ENCODE measurements at regions not wholly inside any gene's neighbourhood (a gene's known extent, or its start where the extent isn't known, plus 50 kb on each side); places are given as distances from the start of the nearest gene placed in this dataset.

- TF ChIP-seq POLR2AphosphoS5 (IDR thresholded peaks at IDR 0.05) (no peak), CTCF (IDR thresholded peaks at IDR 0.05) (no peak), POLR2A (IDR thresholded peaks at IDR 0.05) (no peak)
- H3K27ac ChIP-seq = no peak overlapping the region
- intact Hi-C loops (cut with DNase I) = no loop called here
- no peak for DNase-seq (ENCODE audit: low spot score)
- no peak overlapping the region for H3K4me3 ChIP-seq
- no peaks in the 10 kb centered on the region for H3K27me3 ChIP-seq (replicated peaks; ENCODE audit: insufficient read depth)
- H3K4me1 ChIP-seq (replicated peaks) = no peaks in the 10 kb centered on the region
- no peaks in the 10 kb centered on the region for H3K9me3 ChIP-seq
- H3K36me3 ChIP-seq = no peaks in the 10 kb centered on the region
- 47% methylated on average over 1 of the region's 1 CpG for WGBS
Measured at GRCh38 chr3:109939817-109940216, 602.5 kb upstream of the DPPA4 start.

GRCh38 chr3:109943181-109943580, 605.8 kb upstream of the DPPA4 start:
- no peak overlapping the region for H3K27ac ChIP-seq
- H3K27me3 ChIP-seq (replicated peaks; ENCODE audit: insufficient read depth) = no peaks in the 10 kb centered on the region
- TF ChIP-seq CTCF (IDR thresholded peaks at IDR 0.05) = no peak
- no peak for TF ChIP-seq POLR2A (IDR thresholded peaks at IDR 0.05)
- TF ChIP-seq POLR2AphosphoS5 (IDR thresholded peaks at IDR 0.05) = no peak
- intact Hi-C loops (cut with DNase I) = no loop called here
- no peak for DNase-seq (ENCODE audit: low spot score)
- no peaks in the 10 kb centered on the region for H3K4me1 ChIP-seq (replicated peaks)
- no peaks in the 10 kb centered on the region for H3K9me3 ChIP-seq
- WGBS = 84% methylated on average over 3 of the region's 3 CpGs
- H3K4me3 ChIP-seq = no peak overlapping the region
- H3K36me3 ChIP-seq = no peaks in the 10 kb centered on the region

- DNase-seq (ENCODE audit: low spot score) = no peak
- H3K27me3 ChIP-seq (replicated peaks; ENCODE audit: insufficient read depth) = no peaks in the 10 kb centered on the region
- no peaks in the 10 kb centered on the region for H3K9me3 ChIP-seq
- H3K27ac ChIP-seq = no peak overlapping the region
- TF ChIP-seq CTCF (IDR thresholded peaks at IDR 0.05) (no peak), POLR2A (IDR thresholded peaks at IDR 0.05) (no peak), POLR2AphosphoS5 (IDR thresholded peaks at IDR 0.05) (no peak)
- intact Hi-C loops (cut with DNase I) = no loop called here
- H3K4me3 ChIP-seq = no peak overlapping the region
- H3K4me1 ChIP-seq (replicated peaks) = no peaks in the 10 kb centered on the region
- 71% methylated on average over 5 of the region's 5 CpGs for WGBS
- no peaks in the 10 kb centered on the region for H3K36me3 ChIP-seq
Measured at GRCh38 chr3:109944836-109945235, 607.5 kb upstream of the DPPA4 start.

- no peak overlapping the region for H3K4me3 ChIP-seq
- no peaks in the 10 kb centered on the region for H3K36me3 ChIP-seq
- TF ChIP-seq POLR2AphosphoS5 (IDR thresholded peaks at IDR 0.05) (no peak), CTCF (IDR thresholded peaks at IDR 0.05) (no peak), POLR2A (IDR thresholded peaks at IDR 0.05) (no peak)
- WGBS = 97% methylated on average over 2 of the region's 2 CpGs
- H3K9me3 ChIP-seq = no peaks in the 10 kb centered on the region
- H3K27me3 ChIP-seq (replicated peaks; ENCODE audit: insufficient read depth) = no peaks in the 10 kb centered on the region
- H3K27ac ChIP-seq = no peak overlapping the region
- intact Hi-C loops (cut with DNase I) = no loop called here
- H3K4me1 ChIP-seq (replicated peaks) = no peaks in the 10 kb centered on the region
- DNase-seq (ENCODE audit: low spot score) = no peak
Measured at GRCh38 chr3:109952924-109953323, 615.6 kb upstream of the DPPA4 start.

GRCh38 chr3:109963831-109964230, 626.5 kb upstream of the DPPA4 start:
- Histone ChIP-seq H3K27ac (no peak overlapping the region), H3K9me3 (no peaks in the 10 kb centered on the region), H3K36me3 (no peaks in the 10 kb centered on the region), H3K27me3 (replicated peaks; ENCODE audit: insufficient read depth) (no peaks in the 10 kb centered on the region), H3K4me1 (replicated peaks) (no peaks in the 10 kb centered on the region), H3K4me3 (no peak overlapping the region)
- DNase-seq (ENCODE audit: low spot score) = no peak
- intact Hi-C loops (cut with DNase I) = no loop called here
- WGBS = 56% methylated on average over 4 of the region's 4 CpGs
- no peak for TF ChIP-seq CTCF (IDR thresholded peaks at IDR 0.05)
- TF ChIP-seq POLR2A (IDR thresholded peaks at IDR 0.05) = no peak
- no peak for TF ChIP-seq POLR2AphosphoS5 (IDR thresholded peaks at IDR 0.05)

All from prostate gland (tissue), 2 donors.